ENCODE measurements at regions not wholly inside any gene's neighbourhood (a gene's known extent, or its start where the extent isn't known, plus 50 kb on each side); places are given as distances from the start of the nearest gene placed in this dataset.

DNA sequence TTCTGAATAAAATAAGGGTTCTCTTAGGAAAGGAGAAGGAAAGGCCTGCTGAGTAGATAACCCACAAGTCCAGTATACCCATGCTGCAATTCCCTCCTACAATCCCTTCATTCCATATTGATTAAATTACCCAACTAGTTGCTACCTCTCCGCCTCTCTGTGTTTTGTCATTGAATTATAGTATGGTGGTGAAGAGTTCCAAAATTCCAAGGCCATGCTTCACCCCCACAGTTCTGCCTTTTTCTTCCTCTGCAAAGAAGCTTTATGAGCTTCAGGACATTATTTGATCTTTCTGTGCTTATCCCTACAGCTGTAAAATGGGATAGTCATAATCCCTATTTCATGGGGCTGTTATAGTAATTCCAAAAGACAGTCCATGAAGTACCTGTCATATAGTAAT, 215.6 kb downstream of the ACTL7B start:
- no peaks in the 10 kb centered on the region for H3K36me3 ChIP-seq (ENCODE audit: control insufficient read depth in 2 of 2, insufficient read depth in 1 of 2, low read length in 2 of 2)
- no peaks in the 10 kb centered on the region for H3K4me1 ChIP-seq (ENCODE audit: control insufficient read depth, insufficient read depth, low read length)
- ChIA-PET CTCF (interaction anchor here (0.6 kb wide), 1 partner anchor 1215 kb away, joined by 3 read pairs; no protein-coding TSS in a partner anchor), POLR2A (no interaction called here)
- no peak overlapping the region for H3K27ac ChIP-seq (ENCODE audit: extremely low read depth, low read depth, low read length)
- TF ChIP-seq ZNF266 (tag by site-specific recombination; IDR thresholded peaks at IDR 0.05; ENCODE audit: low read depth) (no peak), ZNF791 (tag by site-specific recombination; IDR thresholded peaks at IDR 0.05) (no peak), GFI1B (tag by site-specific recombination; IDR thresholded peaks at IDR 0.05) (no peak), ZBTB21 (tag by site-specific recombination; IDR thresholded peaks at IDR 0.05) (no peak), ZNF521 (tag by site-specific recombination; IDR thresholded peaks at IDR 0.05) (no peak), ZNF133 (tag by site-specific recombination; IDR thresholded peaks at IDR 0.05) (no peak), ZNF692 (tag by site-specific recombination; IDR thresholded peaks at IDR 0.05) (no peak), INSM2 (tag by site-specific recombination; IDR thresholded peaks at IDR 0.05) (no peak), ZNF629 (tag by site-specific recombination; IDR thresholded peaks at IDR 0.05) (no peak), HOXC10 (CRISPR knock-in tag; IDR thresholded peaks at IDR 0.05) (no peak), ZNF514 (tag by site-specific recombination; IDR thresholded peaks at IDR 0.05) (no peak), ZNF391 (tag by site-specific recombination; IDR thresholded peaks at IDR 0.05; ENCODE audit: borderline replicate concordance, low read depth) (no peak), ZNF701 (tag by site-specific recombination; IDR thresholded peaks at IDR 0.05) (no peak), GLI4 (tag by site-specific recombination; IDR thresholded peaks at IDR 0.05) (no peak)
- TF ChIP-seq, protein P1, sequence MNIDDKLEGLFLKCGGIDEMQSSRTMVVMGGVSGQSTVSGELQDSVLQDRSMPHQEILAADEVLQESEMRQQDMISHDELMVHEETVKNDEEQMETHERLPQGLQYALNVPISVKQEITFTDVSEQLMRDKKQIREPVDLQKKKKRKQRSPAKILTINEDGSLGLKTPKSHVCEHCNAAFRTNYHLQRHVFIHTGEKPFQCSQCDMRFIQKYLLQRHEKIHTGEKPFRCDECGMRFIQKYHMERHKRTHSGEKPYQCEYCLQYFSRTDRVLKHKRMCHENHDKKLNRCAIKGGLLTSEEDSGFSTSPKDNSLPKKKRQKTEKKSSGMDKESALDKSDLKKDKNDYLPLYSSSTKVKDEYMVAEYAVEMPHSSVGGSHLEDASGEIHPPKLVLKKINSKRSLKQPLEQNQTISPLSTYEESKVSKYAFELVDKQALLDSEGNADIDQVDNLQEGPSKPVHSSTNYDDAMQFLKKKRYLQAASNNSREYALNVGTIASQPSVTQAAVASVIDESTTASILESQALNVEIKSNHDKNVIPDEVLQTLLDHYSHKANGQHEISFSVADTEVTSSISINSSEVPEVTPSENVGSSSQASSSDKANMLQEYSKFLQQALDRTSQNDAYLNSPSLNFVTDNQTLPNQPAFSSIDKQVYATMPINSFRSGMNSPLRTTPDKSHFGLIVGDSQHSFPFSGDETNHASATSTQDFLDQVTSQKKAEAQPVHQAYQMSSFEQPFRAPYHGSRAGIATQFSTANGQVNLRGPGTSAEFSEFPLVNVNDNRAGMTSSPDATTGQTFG (tag by site-specific recombination; IDR thresholded peaks at IDR 0.05; ENCODE audit: borderline replicate concordance), result no peak
- TF ChIP-seq, protein P2, sequence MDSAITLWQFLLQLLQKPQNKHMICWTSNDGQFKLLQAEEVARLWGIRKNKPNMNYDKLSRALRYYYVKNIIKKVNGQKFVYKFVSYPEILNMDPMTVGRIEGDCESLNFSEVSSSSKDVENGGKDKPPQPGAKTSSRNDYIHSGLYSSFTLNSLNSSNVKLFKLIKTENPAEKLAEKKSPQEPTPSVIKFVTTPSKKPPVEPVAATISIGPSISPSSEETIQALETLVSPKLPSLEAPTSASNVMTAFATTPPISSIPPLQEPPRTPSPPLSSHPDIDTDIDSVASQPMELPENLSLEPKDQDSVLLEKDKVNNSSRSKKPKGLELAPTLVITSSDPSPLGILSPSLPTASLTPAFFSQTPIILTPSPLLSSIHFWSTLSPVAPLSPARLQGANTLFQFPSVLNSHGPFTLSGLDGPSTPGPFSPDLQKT (IDR thresholded peaks at IDR 0.05; ENCODE audit: borderline replicate concordance, low read depth, low read length), result no peak
- TF ChIP-seq, protein P3, sequence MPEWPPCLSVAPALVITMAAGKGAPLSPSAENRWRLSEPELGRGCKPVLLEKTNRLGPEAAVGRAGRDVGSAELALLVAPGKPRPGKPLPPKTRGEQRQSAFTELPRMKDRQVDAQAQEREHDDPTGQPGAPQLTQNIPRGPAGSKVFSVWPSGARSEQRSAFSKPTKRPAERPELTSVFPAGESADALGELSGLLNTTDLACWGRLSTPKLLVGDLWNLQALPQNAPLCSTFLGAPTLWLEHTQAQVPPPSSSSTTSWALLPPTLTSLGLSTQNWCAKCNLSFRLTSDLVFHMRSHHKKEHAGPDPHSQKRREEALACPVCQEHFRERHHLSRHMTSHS (tag by site-specific recombination; IDR thresholded peaks at IDR 0.05), result no peak
- no peaks in the 10 kb centered on the region for H3K9me3 ChIP-seq (ENCODE audit: control insufficient read depth, insufficient read depth, low read depth, low read length)
- no peak overlapping the region for H3K4me3 ChIP-seq (ENCODE audit: low read depth, low read length)

DNA sequence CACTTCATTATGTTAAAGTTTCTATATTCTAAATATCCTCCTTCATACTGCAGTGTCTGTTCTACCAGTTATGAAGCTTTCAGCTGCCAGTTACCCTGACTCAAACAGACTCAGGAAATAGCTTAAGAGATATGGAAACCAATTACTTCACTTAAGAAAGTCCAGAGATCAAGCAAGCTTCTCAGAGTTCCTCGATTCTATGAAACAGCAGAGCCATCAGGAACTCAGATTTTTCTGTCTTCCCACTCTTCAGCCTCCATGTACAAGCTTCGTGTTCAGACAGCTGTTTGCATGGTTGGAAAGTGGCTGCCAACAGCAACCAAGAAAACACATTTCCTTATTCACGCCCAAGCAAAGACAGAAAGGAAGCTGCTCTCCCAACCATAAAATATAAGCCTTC, 216.1 kb downstream of the ACTL7B start:
- Histone ChIP-seq H3K9me3 (ENCODE audit: control insufficient read depth, insufficient read depth, low read depth, low read length) (no peaks in the 10 kb centered on the region), H3K27ac (ENCODE audit: extremely low read depth, low read depth, low read length) (no peak overlapping the region), H3K36me3 (ENCODE audit: control insufficient read depth in 2 of 2, insufficient read depth in 1 of 2, low read length in 2 of 2) (no peaks in the 10 kb centered on the region), H3K4me1 (ENCODE audit: control insufficient read depth, insufficient read depth, low read length) (no peaks in the 10 kb centered on the region), H3K4me3 (ENCODE audit: low read depth, low read length) (no peak overlapping the region)
- POLR2A ChIA-PET, result no interaction called here
- TF ChIP-seq ZNF155 (tag by site-specific recombination; IDR thresholded peaks at IDR 0.05), result no peak
- TF ChIP-seq ZNF114 (tag by site-specific recombination; IDR thresholded peaks at IDR 0.05), result no peak
- TF ChIP-seq SCRT2 (tag by site-specific recombination; IDR thresholded peaks at IDR 0.05), result no peak
- no peak for TF ChIP-seq ZNF146 (tag by site-specific recombination; IDR thresholded peaks at IDR 0.05)
- CTCF ChIA-PET, result no interaction called here
